GM18907 (cell line): ENCODE measurements at regions not wholly inside any gene's neighbourhood (a gene's known extent, or its start where the extent isn't known, plus 50 kb on each side); places are given as distances from the start of the nearest gene placed in this dataset.
"Not testable (repeated sequence)": the region's sequence is repeated elsewhere in the genome, so short reads cannot be mapped to it uniquely, and the experiment has no call there.

Source experiments
- ATAC-seq: cut with Tn5 transposase; IDR thresholded peaks from one replicate; pipeline ENCODE4 v1.9.1; 2021; ENCODE audit warnings: mild to moderate bottlenecking, moderate library complexity; ENCODE audit not compliant: unreplicated experiment

- ATAC-seq: no peak
Observed at GRCh38 chr6:170149681-170150589, 140.9 kb downstream of the DLL1 start.

GRCh38 chr6:170148709-170149470 lies 142.0 kb downstream of the DLL1 start:
- ATAC-seq: no peak

GRCh38 chr6:170147832-170148708 lies 142.8 kb downstream of the DLL1 start:
- ATAC-seq: peak; percentile 79

DNA sequence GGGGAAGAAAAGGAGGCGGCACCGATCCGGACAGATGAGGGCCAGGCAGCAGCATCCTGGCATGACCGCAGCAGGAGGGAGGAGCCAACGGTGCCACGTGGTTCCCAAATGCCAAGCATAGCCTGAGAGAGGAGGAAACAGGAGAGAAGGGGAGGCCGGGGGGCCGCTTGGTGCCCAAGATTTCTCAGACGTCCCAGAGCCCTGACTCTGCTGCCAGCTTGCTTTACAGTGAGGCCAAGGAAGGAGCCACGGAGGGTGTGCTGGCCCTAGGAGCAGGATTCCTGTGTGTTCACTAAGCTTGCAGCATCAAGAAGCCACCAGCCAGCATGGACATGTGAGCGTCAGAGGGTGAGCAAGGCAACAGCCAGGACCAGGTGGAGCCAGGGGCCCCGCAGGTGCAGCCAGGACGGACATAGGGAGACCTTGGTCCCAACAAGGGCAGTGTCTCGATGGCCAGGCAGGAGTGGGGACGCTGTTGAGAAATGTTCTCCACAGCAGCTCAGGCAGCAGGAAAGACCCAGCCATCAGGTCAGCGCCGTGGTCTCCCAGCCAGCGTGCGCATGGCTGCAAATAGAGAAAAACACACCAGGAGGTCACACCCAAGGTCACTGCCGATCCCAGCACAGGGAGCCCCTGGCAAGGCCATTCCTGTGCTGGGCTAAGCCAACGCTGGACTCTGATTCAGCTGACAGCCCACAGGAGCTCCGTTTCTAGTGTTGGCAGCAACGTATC lies 143.7 kb downstream of the DLL1 start:
- no peak for ATAC-seq

DNA sequence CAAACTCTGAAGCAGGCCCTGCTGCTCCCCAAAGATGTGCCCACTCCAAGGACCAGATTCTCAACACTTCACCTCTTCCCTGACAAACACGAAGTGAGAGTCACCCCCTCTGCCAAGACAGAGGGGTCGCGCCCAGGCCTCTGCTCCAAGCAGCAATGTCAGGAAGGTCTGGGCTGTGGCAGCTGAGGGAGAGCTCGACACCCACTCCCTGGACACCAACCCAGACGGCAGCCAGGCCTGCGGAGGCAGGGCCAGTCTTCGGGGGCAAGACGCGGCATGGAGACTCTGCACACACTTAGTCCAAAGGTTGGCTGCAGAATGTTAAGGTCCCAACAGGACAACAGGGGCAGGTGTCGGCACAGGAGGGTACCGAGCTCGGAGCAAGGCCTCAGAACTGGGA lies 144.2 kb downstream of the DLL1 start:
- no peak for ATAC-seq

DNA sequence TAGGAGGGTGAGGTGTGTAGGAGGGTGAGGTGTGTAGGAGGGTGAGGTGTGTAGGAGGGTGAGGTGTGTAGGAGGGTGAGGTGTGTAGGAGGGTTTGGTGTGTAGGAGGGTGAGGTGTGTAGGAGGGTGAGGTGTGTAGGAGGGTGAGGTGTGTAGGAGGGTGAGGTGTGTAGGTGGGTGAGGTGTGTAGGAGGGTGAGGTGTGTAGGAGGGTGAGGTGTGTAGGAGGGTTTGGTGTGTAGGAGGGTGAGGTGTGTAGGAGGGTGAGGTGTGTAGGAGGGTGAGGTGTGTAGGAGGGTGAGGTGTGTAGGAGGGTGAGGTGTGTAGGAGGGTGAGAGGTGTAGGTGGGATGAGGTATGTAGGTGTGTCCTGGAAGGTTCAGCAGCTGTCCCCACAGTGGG lies 144.7 kb downstream of the DLL1 start:
- not testable (repeated sequence) for ATAC-seq

DNA sequence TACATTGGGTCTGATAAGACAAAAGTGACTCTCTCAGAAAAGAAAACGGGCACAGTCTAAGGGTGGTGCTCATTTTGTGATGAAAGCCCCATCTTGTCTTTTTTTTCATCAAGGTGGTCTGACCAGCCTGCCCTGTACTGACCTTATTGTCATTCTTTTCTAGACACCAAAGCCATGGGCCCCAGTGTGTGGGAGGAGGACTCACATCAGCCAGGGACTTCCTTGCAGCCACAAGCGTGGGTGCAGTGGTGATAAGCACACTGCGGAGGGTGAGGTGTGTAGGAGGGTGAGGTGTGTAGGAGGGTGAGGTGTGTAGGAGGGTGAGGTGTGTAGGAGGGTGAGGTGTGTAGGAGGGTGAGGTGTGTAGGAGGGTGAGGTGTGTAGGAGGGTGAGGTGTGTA lies 145.2 kb downstream of the DLL1 start:
- ATAC-seq: not testable (repeated sequence)

- ATAC-seq: no peak
Observed at GRCh38 chr6:170145272-170145592, 145.6 kb downstream of the DLL1 start.

DNA sequence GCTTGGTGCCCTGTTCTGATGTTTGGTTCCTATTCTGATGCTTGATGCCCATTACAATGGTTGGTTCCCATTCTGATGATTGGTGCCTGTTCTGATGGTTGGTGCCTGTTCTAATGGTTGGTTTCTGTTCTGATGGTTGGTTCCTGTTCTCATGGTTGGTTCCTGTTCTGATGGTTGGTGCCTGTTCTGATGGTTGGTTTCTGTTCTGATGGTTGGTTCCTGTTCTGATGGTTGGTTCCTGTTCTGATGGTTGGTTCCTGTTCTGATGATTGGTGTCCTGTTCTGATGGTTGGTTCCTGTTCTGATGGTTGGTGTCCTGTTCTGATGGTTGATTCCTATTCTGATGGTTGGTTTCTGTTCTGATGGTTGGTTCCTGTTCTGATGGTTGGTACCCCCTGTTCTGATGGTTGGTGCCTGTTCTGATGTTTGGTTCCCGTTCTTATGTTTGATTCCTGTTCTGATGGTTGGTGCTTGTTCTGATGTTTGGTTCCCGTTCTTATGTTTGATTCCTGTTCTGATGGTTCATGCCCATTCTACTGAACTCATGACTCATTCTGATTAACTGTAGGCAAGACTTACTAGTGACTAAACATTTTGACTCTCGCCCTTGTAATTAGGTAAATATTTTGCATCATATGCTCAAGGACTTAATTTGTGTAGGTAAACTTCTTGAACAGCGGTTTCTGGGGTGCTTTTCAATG lies 146.2 kb downstream of the DLL1 start:
- ATAC-seq: no peak

DNA sequence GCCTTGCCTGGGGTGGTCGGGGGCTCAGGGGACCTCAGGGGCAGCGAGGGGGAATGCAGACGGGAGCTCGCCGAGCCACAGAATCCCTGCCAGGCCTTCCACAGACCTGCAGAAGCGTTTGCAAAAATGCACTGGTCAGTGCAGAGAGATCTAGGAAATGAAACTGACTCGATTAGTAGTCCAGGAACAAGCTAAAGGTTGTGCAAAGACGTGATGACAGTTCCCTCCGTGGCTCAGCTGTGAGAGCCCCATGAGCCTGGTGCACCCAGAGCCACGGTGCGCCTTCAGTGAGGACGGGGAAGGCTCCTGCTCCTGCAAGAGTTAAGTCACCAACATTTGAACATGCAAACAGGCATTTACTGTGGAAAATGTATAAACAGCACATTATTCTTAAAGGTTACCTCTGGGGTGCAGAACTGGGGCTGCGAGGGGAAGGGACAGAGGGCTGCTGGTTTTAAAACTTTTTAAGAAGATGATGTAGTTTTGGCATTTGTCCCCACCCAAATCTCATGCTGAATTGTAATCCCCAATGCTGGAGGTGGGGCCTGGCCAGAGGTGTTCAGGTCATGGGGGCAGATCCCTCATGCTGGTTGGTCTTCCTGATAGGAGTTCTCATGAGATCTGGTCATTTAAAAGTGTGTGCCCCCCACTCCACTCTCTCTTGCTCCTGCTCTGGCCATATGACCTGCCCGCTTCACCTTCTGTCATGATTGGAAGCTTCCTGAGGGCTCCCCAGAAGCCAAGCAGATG lies 147.3 kb downstream of the DLL1 start:
- no peak for ATAC-seq

DNA sequence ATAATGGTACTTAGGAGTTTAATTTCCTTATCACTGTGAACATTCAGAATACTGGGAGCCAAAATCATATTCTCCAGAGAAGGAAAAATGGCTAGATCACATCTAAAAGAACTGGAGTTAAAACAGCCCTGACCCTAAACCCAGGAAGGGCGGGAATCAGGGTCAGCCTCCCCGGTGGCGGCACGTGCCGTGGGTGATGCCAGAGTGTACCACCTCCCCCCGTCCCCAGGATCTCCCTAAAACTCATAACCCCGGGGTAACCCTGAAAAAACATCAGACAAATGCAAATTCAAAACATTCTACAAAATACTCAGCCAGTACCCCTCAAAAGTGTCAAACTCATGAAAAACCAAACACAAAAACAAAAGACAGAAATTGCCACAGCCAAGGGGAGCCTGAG lies 148.3 kb downstream of the DLL1 start:
- ATAC-seq: no peak

DNA sequence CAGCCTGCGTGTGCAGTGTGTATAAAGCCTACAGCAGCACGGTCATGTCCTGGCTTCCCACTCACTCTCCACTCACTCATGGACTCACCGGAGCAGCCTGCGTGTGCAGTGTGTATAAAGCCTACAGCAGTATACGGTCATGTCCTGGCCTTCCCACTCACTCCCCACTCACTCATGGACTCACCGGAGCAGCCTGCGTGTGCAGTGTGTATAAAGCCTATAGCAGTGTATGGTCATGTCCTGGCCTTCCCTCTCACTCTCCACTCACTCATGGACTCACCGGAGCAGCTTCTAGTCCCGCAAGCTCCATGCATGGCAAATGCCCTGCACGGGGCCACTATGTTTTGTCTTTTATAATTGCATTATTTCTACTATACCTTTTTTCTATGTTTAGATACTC lies 149.8 kb downstream of the DLL1 start:
- ATAC-seq: not testable (repeated sequence)

GRCh38 chr6:170140129-170140528 lies 150.7 kb downstream of the DLL1 start:
- ATAC-seq: no peak

GRCh38 chr6:170139531-170139930 lies 151.3 kb downstream of the DLL1 start:
- ATAC-seq: no peak

DNA sequence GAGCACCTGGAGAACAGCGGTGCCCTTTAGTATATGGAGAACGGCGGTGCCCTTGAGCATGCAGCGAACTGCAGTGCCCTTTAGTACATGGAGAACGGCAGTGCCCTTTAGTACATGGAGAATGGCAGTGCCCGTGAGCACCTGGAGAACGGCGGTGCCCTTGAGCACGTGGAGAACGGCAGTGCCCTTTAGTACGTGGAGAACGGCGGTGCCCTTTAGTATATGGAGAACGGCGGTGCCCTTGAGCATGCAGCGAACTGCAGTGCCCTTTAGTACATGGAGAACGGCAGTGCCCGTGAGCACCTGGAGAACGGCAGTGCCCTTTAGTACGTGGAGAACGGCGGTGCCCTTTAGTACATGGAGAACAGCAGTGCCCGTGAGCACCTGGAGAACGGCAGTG lies 151.8 kb downstream of the DLL1 start:
- not testable (repeated sequence) for ATAC-seq

DNA sequence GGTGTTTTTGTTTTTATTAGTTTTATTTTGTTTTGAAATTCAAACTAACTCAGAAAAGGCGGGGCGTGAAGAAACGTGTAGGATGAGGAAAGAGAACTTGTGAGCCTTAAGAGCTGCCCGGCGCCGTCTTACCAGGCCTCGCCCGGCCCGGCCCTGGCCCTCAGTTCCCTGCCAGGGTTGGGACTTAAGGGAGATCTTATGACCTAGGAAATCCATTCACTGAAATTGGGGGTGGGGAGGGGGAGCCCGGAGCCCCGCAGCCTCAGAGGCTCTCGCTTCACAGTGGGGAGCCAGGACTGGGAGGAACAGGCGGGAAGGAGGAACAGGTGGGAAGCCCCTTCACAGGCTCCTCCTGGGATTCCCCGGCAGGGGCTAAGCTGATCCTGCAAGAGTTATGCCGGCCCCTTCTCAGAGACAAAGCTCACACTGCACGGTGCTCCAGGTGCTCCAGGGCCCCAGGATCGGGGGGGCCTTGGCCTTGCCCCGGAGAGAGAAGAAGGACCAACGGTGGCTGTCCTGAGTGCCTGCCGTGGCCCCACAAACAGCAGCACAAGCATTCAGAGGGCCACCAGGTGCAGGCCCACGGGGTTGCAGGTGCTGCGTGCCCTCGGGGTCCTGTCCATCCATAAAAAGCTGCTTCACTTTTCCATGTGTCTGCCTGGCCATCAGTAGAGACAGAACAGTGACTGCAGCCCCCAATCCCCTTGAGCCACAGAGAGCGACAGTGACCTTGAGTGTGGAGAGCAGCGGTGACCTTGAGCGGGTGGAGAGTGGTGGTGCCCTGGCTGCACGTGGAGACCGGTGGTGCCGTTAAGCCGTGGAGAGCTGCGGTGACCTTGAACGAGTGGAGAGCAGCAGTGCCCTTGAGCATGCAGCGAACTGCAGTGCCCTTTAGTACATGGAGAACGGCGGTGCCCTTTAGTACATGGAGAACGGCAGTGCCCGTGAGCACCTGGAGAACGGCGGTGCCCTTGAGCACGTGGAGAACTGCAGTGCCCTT lies 152.7 kb downstream of the DLL1 start:
- ATAC-seq: no peak

GRCh38 chr6:170137176-170137891 lies 153.5 kb downstream of the DLL1 start:
- ATAC-seq: no peak
